ENCODE measurements at regions not wholly inside any gene's neighbourhood (a gene's known extent, or its start where the extent isn't known, plus 50 kb on each side); places are given as distances from the start of the nearest gene placed in this dataset.

- no peak for TF ChIP-seq EP300 (IDR thresholded peaks at IDR 0.05; ENCODE audit: borderline replicate concordance in 1 of 2, low read depth in 2 of 2, low read length in 2 of 2)
Observed at GRCh38 chr11:80388130-80388529, 947.3 kb upstream of the TENM4 start (continued).

All from H1 (cell line).